Spleen (tissue), 7 donors: ENCODE measurements at regions not wholly inside any gene's neighbourhood (a gene's known extent, or its start where the extent isn't known, plus 50 kb on each side); places are given as distances from the start of the nearest gene placed in this dataset.

Experiments used
- POLR2A ChIP-seq, 3 donors: fragments of 450-650 bp; IDR thresholded peaks; one replicate each; pipeline ENCODE4 v1.5.1; 2017; ENCODE audit warnings: antibody characterized with exemption in 3 of 3, mild to moderate bottlenecking in 1 of 3
- POLR2AphosphoS5 ChIP-seq, 3 donors: sonication (generic); formaldehyde crosslinking; IDR thresholded peaks; one replicate each; pipeline ENCODE4 v1.5.1; 2017; ENCODE audit warnings: antibody characterized with exemption in 3 of 3
- TF ChIP-seq, protein P1 (sequence below), 11 experiments: fragments of 200-600 bp in 7 of 11; fragments of 450-650 bp in 4 of 11; sonication (generic) in 4 of 11; IDR thresholded peaks in 8 of 11; conservative IDR thresholded peaks in 3 of 11; 1 replicate in 7 of 11; 2 replicates in 4 of 11; pipeline versions ENCODE4 v1.4.0 to v1.8.0; 2016 to 2021; ENCODE audit warnings: antibody characterized with exemption in 11 of 11, inconsistent platforms in 4 of 11, mild to moderate bottlenecking in 1 of 11
- donor health status: DM: no; HTN: no; CAD: no; lungs with moderate emphysema.
- donor health status: DM: no; HTN: no; CAD: no.
- donor health status: DM: no; HTN: no; CAD: no.

GRCh38 chr2:53432936-53433335 is 334.7 kb upstream of the CHAC2 start:
- TF ChIP-seq, protein P1, sequence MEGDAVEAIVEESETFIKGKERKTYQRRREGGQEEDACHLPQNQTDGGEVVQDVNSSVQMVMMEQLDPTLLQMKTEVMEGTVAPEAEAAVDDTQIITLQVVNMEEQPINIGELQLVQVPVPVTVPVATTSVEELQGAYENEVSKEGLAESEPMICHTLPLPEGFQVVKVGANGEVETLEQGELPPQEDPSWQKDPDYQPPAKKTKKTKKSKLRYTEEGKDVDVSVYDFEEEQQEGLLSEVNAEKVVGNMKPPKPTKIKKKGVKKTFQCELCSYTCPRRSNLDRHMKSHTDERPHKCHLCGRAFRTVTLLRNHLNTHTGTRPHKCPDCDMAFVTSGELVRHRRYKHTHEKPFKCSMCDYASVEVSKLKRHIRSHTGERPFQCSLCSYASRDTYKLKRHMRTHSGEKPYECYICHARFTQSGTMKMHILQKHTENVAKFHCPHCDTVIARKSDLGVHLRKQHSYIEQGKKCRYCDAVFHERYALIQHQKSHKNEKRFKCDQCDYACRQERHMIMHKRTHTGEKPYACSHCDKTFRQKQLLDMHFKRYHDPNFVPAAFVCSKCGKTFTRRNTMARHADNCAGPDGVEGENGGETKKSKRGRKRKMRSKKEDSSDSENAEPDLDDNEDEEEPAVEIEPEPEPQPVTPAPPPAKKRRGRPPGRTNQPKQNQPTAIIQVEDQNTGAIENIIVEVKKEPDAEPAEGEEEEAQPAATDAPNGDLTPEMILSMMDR (IDR thresholded peaks at IDR 0.05 in 8 of 11, conservative IDR thresholded peaks at IDR 0.05 in 3 of 11), result no peak
- TF ChIP-seq POLR2AphosphoS5 (IDR thresholded peaks at IDR 0.05), result no peak
- TF ChIP-seq POLR2A (IDR thresholded peaks at IDR 0.05), result no peak
